Osteocyte (in vitro differentiated cells): ENCODE measurements at regions not wholly inside any gene's neighbourhood (a gene's known extent, or its start where the extent isn't known, plus 50 kb on each side); places are given as distances from the start of the nearest gene placed in this dataset.
"Not testable (repeated sequence)": the region's sequence is repeated elsewhere in the genome, so short reads cannot be mapped to it uniquely, and the experiment has no call there.

Source experiments
- DNase-seq: peaks from one replicate; pipeline ENCODE4 v3.0.0; 2021; ENCODE audit warnings: mixed read lengths; ENCODE audit not compliant: unreplicated experiment; ENCODE audit errors: extremely low spot score
- H3K27ac Mint-ChIP-seq: one replicate; pipeline ENCODE4 v1.8.0; 2021; ENCODE audit warnings: mild to moderate bottlenecking, mixed read lengths; ENCODE audit not compliant: unreplicated experiment
- H3K27me3 Mint-ChIP-seq: one replicate; pipeline ENCODE4 v1.8.0; 2021; ENCODE audit warnings: mixed read lengths; ENCODE audit not compliant: unreplicated experiment
- H3K36me3 Mint-ChIP-seq: one replicate; pipeline ENCODE4 v1.8.0; 2021; ENCODE audit warnings: mixed read lengths; ENCODE audit not compliant: unreplicated experiment
- H3K4me1 Mint-ChIP-seq: one replicate; pipeline ENCODE4 v1.8.0; 2021; ENCODE audit warnings: mixed read lengths; ENCODE audit not compliant: unreplicated experiment
- H3K4me3 Mint-ChIP-seq: one replicate; pipeline ENCODE4 v1.8.0; 2021; ENCODE audit warnings: mild to moderate bottlenecking, moderate library complexity, mixed read lengths; ENCODE audit not compliant: unreplicated experiment
- H3K9me3 Mint-ChIP-seq: one replicate; pipeline ENCODE4 v1.8.0; 2021; ENCODE audit warnings: mixed read lengths; ENCODE audit not compliant: unreplicated experiment
- TF ChIP-seq, protein P1 (sequence below): fragments of 200-600 bp; sonication (generic); IDR thresholded peaks from 2 replicates; pipeline ENCODE4 v1.5.0; 2021; ENCODE audit warnings: antibody characterized with exemption, mild to moderate bottlenecking, moderate library complexity

DNA sequence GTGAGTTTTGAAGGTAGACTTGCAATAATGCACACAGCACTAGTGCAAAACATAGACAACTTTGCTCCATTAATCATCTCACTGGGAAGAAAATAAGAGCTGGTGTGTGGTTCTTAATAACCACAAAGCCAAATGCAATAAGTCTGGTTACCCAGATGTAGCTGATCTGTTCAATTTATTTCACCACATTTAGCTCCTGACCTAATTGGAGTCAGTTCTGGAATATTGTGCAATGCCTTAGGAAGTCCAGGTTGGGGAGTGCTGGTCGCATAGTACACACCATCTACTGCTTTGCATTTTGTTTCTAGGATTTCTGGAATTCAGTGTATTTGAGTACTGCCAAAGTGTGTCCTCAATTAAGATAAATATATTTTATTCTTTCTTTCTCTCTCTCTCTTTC lies 483.3 kb upstream of the SPRY2 start:
- Mint-ChIP-seq H3K27ac (no peak overlapping the region), H3K27me3 (no peaks in the 10 kb centered on the region), H3K4me3 (no peak overlapping the region), H3K9me3 (peaks cover 36% of the 10 kb centered on the region), H3K4me1 (peaks cover 14% of the 10 kb centered on the region), H3K36me3 (peaks cover 8% of the 10 kb centered on the region)
- DNase-seq = no peak
- TF ChIP-seq, protein P1, sequence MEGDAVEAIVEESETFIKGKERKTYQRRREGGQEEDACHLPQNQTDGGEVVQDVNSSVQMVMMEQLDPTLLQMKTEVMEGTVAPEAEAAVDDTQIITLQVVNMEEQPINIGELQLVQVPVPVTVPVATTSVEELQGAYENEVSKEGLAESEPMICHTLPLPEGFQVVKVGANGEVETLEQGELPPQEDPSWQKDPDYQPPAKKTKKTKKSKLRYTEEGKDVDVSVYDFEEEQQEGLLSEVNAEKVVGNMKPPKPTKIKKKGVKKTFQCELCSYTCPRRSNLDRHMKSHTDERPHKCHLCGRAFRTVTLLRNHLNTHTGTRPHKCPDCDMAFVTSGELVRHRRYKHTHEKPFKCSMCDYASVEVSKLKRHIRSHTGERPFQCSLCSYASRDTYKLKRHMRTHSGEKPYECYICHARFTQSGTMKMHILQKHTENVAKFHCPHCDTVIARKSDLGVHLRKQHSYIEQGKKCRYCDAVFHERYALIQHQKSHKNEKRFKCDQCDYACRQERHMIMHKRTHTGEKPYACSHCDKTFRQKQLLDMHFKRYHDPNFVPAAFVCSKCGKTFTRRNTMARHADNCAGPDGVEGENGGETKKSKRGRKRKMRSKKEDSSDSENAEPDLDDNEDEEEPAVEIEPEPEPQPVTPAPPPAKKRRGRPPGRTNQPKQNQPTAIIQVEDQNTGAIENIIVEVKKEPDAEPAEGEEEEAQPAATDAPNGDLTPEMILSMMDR = no peak

- Mint-ChIP-seq H3K36me3 (peaks cover 8% of the 10 kb centered on the region), H3K4me3 (no peak overlapping the region), H3K9me3 (peaks cover 33% of the 10 kb centered on the region), H3K27ac (peak overlapping the region; percentile 40), H3K27me3 (no peaks in the 10 kb centered on the region), H3K4me1 (peaks cover 14% of the 10 kb centered on the region)
- TF ChIP-seq, protein P1 = no peak
- no peak for DNase-seq
Measured at GRCh38 chr13:80823472-80823871, 482.5 kb upstream of the SPRY2 start.

DNA sequence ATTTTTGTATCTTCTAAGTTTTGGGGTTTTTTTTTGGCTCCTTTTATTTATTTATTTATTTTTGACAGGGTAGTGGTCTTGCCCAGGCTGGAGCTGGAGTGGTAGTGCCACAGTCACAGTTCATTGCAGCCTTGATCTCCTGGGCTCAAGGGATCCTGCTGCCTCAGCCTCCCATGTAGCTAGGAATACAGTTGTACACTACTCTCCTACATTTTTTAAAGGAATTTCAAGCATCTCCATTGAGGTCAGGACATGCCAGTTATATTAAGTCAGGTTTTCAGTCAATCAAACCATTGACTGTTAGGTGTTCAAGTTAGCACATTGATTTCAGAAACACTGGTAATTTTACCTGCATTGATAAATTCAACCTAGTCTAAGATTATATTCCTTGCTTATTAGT lies 480.5 kb upstream of the SPRY2 start:
- Mint-ChIP-seq H3K27me3 (no peaks in the 10 kb centered on the region), H3K9me3 (peaks cover 14% of the 10 kb centered on the region), H3K4me3 (no peak overlapping the region), H3K4me1 (peaks cover 14% of the 10 kb centered on the region), H3K27ac (no peak overlapping the region), H3K36me3 (peaks cover 7% of the 10 kb centered on the region)
- no peak for DNase-seq
- TF ChIP-seq, protein P1 = no peak

- TF ChIP-seq, protein P1 = no peak
- Mint-ChIP-seq H3K9me3 (no peaks in the 10 kb centered on the region), H3K36me3 (peaks cover 2% of the 10 kb centered on the region), H3K4me1 (peaks cover 18% of the 10 kb centered on the region), H3K27ac (no peak overlapping the region), H3K27me3 (no peaks in the 10 kb centered on the region), H3K4me3 (no peak overlapping the region)
- no peak for DNase-seq
Measured at GRCh38 chr13:80817979-80818378, 477.1 kb upstream of the SPRY2 start.

GRCh38 chr13:80814541-80814940 lies 473.6 kb upstream of the SPRY2 start:
- Mint-ChIP-seq H3K4me1 (peaks cover 18% of the 10 kb centered on the region), H3K9me3 (peaks cover 13% of the 10 kb centered on the region), H3K27me3 (no peaks in the 10 kb centered on the region), H3K36me3 (peaks cover 10% of the 10 kb centered on the region), H3K27ac (peak overlapping the region; percentile 61), H3K4me3 (peak overlapping the region; percentile 16)
- TF ChIP-seq, protein P1 = no peak
- DNase-seq = no peak

- H3K4me3 Mint-ChIP-seq, H3K27me3 Mint-ChIP-seq, H3K36me3 Mint-ChIP-seq, H3K27ac Mint-ChIP-seq, DNase-seq: not testable (repeated sequence)
- H3K9me3 Mint-ChIP-seq = peaks cover 14% of the 10 kb centered on the region
- peaks cover 17% of the 10 kb centered on the region for H3K4me1 Mint-ChIP-seq
Measured at GRCh38 chr13:80810294-80810693, 469.4 kb upstream of the SPRY2 start.
